ENCODE measurements at regions not wholly inside any gene's neighbourhood (a gene's known extent, or its start where the extent isn't known, plus 50 kb on each side); places are given as distances from the start of the nearest gene placed in this dataset.

- TF ChIP-seq CTCF (IDR thresholded peaks at IDR 0.05; ENCODE audit: insufficient read depth, low read depth, low read length), result no peak
- TF ChIP-seq EZH2 (IDR thresholded peaks at IDR 0.05; ENCODE audit: insufficient read depth, low read length), result no peak
Observed at GRCh38 chr6:88216182-88216581, 50.0 kb upstream of the CNR1 start.

Data from astrocyte (in vitro differentiated cells and primary cell).